HepG2 (cell line): ENCODE measurements at regions not wholly inside any gene's neighbourhood (a gene's known extent, or its start where the extent isn't known, plus 50 kb on each side); places are given as distances from the start of the nearest gene placed in this dataset.

Source experiments
- ATAC-seq: fragments of 200-7000 bp; cut with Tn5 transposase; 3 replicates; pipeline ENCODE4 v1.9.1; 2020; ENCODE audit warnings: mild to moderate bottlenecking, moderate library complexity
- BruUV-seq: library from RNA; stranded (reverse); fragments of 400-500 nt; replicated peaks from 2 replicates; lab custom pipeline; 2021; lab: Mats Ljungman, UMichigan
- CTCF ChIA-PET: fragments of 300-600 bp; formaldehyde crosslinking; extraction: SDS; loops from one replicate; lab custom pipeline; 2021; ENCODE audit warnings: low total read pairs, inconsistent platforms, low intra/inter-chr PET ratio; lab: Yijun Ruan, JAX
- POLR2A ChIA-PET: fragments of 350-600 bp; sonication (Branson Sonifier 250); formaldehyde crosslinking; loops from one replicate; lab custom pipeline; 2020; ENCODE audit warnings: antibody characterized with exemption, inconsistent platforms; lab: Yijun Ruan, JAX
- DNase-seq: peaks from one replicate; pipeline ENCODE4 v3.0.0-alpha.2; 2015; ENCODE audit warnings: low spot score
- FAIRE-seq: peaks from 3 replicates; lab custom pipeline; 2011; peaks lifted over from hg19 to GRCh38; lab: Jason Lieb, UNC
- H2AFZ ChIP-seq: one replicate; pipeline ENCODE4 v1.6.1; 2011; ENCODE audit warnings: low read length, inconsistent platforms
- H3K27ac ChIP-seq: fragments of 300-600 bp; 3 replicates; pipeline ENCODE4 v1.8.0; 2011; ENCODE audit warnings: mixed run types, mild to moderate bottlenecking, mixed read lengths, low read length, inconsistent platforms; ENCODE audit not compliant: insufficient read depth; ENCODE audit errors: extremely low read length
- H3K27me3 ChIP-seq, 2 experiments: fragments of 200-600 bp in 1 of 2; 2 replicates in 1 of 2; 3 replicates in 1 of 2; pipeline versions ENCODE4 v1.6.0 to v1.8.0; 2011; ENCODE audit warnings: low read length in 2 of 2, mild to moderate bottlenecking in 2 of 2, moderate library complexity in 2 of 2, inconsistent platforms in 1 of 2; ENCODE audit not compliant: insufficient read depth in 2 of 2, control insufficient read depth in 1 of 2
- H3K36me3 ChIP-seq, 2 experiments: fragments of 200-600 bp in 1 of 2; replicated peaks in 1 of 2; 2 replicates in 1 of 2; 3 replicates in 1 of 2; pipeline versions ENCODE4 v1.5.1 to v1.8.0; 2011; ENCODE audit warnings: low read length in 2 of 2, inconsistent platforms in 1 of 2; ENCODE audit not compliant: insufficient read depth in 2 of 2, control insufficient read depth in 1 of 2
- H3K4me1 ChIP-seq: 2 replicates; pipeline ENCODE4 v1.5.1; 2012; ENCODE audit warnings: low read length, inconsistent platforms; ENCODE audit not compliant: insufficient read depth
- H3K4me2 ChIP-seq: 2 replicates; pipeline ENCODE4 v1.6.0; 2011; ENCODE audit warnings: low read depth, low read length, inconsistent platforms
- H3K4me3 ChIP-seq, 3 experiments: fragments of 200-600 bp in 1 of 3; sonication (generic), shearing (Covaris generic) in 1 of 3; replicated peaks in 1 of 3; 2 replicates each; pipeline ENCODE4 v1.5.1; 2011 to 2016; ENCODE audit warnings: low read length in 3 of 3, inconsistent platforms in 2 of 3, low read depth in 2 of 3, mild to moderate bottlenecking in 2 of 3, control low read depth in 1 of 3, mixed read lengths in 1 of 3; ENCODE audit not compliant: insufficient read depth in 1 of 3
- H3K79me2 ChIP-seq: one replicate; pipeline ENCODE4 v1.6.1; 2011; ENCODE audit warnings: low read length, inconsistent platforms; ENCODE audit not compliant: insufficient read depth
- H3K9ac ChIP-seq: 2 replicates; pipeline ENCODE4 v1.6.0; 2011; ENCODE audit warnings: mild to moderate bottlenecking, low read depth, low read length, inconsistent platforms; ENCODE audit not compliant: insufficient read depth
- H3K9me3 ChIP-seq: 2 replicates; pipeline ENCODE4 v1.5.1; 2012; ENCODE audit warnings: mild to moderate bottlenecking, low read length
- H4K20me1 ChIP-seq: 2 replicates; pipeline ENCODE4 v1.6.0; 2011; ENCODE audit warnings: inconsistent platforms, mild to moderate bottlenecking, low read length, moderate library complexity; ENCODE audit not compliant: insufficient read depth
- ELK4 ChIP-seq: sonication (generic); formaldehyde crosslinking; IDR thresholded peaks from 2 replicates; pipeline ENCODE4 v1.9.0; 2021; ENCODE audit warnings: missing genetic modification reagents, borderline replicate concordance
- HDAC1 ChIP-seq: sonication (generic); formaldehyde crosslinking; IDR thresholded peaks from 2 replicates; pipeline ENCODE4 v1.5.1; 2020; ENCODE audit warnings: mild to moderate bottlenecking, missing genetic modification reagents
- HNRNPH1 ChIP-seq: fragments of 200-400 bp; formaldehyde crosslinking; optimal IDR thresholded peaks from 2 replicates; pipeline ENCODE3; 2017; ENCODE audit warnings: mild to moderate bottlenecking, low read depth, low read length
- RBFOX2 ChIP-seq: fragments of 200-400 bp; formaldehyde crosslinking; IDR thresholded peaks from 2 replicates; pipeline ENCODE4 v1.6.1; 2017; ENCODE audit warnings: low read depth, mild to moderate bottlenecking, low read length
- SKI ChIP-seq: fragments of 450-650 bp; IDR thresholded peaks from one replicate; pipeline ENCODE4 v1.6.1; 2018; ENCODE audit warnings: mild to moderate bottlenecking; ENCODE audit not compliant: partially characterized antibody
- SNAI1 ChIP-seq: sonication (generic); formaldehyde crosslinking; IDR thresholded peaks from 2 replicates; pipeline ENCODE4 v1.5.0; 2020; ENCODE audit warnings: mild to moderate bottlenecking, missing genetic modification reagents, borderline replicate concordance
- ZGPAT ChIP-seq: IDR thresholded peaks from 2 replicates; pipeline ENCODE4 v1.6.1; 2016; ENCODE audit warnings: mild to moderate bottlenecking
- ZNF503 ChIP-seq: sonication (generic); formaldehyde crosslinking; IDR thresholded peaks from 2 replicates; pipeline ENCODE4 v1.4.0; 2020; ENCODE audit warnings: missing genetic modification reagents
- ZNF687 ChIP-seq: sonication (generic); formaldehyde crosslinking; IDR thresholded peaks from 2 replicates; pipeline ENCODE4 v1.5.1; 2020; ENCODE audit warnings: mild to moderate bottlenecking, missing genetic modification reagents, moderate library complexity
- WGBS: methylation state at CpG from one replicate; pipeline ENCODE4 v1.1.6; 2017; ENCODE audit warnings: low lambda C conversion rate; 5-methylcytosine and 5-hydroxymethylcytosine counted together
- in situ Hi-C: cut with HindIII; loops from 2 replicates; pipeline ENCODE4 v1.10.0; 2017; ENCODE audit warnings: low pct_unique_long_range_greater_than_20kb; ENCODE audit not compliant: extremely low pct_ligation_motif_present
- intact Hi-C: fragments of 100-400 bp; cut with micrococcal nuclease; formaldehyde crosslinking; loops from one replicate; pipeline ENCODE4 v1.10.0; 2022; ENCODE audit not compliant: unreplicated experiment

GRCh38 chr2:211225784-211226183 lies 669.4 kb downstream of the CPS1 start:
- H3K9ac ChIP-seq = no peak overlapping the region
- in situ Hi-C loops (no loop called here), intact Hi-C loops (no loop called here)
- no peaks in the 10 kb centered on the region for H3K4me1 ChIP-seq
- H3K4me3 ChIP-seq = no peak overlapping the region
- H3K4me2 ChIP-seq = no peak overlapping the region
- 7% methylated on average over 4 of the region's 4 CpGs for WGBS
- POLR2A ChIA-PET = no interaction called here
- no peaks in the 10 kb centered on the region for H4K20me1 ChIP-seq
- H3K9me3 ChIP-seq = no peaks in the 10 kb centered on the region
- H3K27ac ChIP-seq = no peak overlapping the region
- TF ChIP-seq RBFOX2 (no peak), ZNF503 (CRISPR knock-in tag) (no peak), HNRNPH1 (no peak), ZGPAT (CRISPR knock-in tag) (no peak), ZNF687 (CRISPR knock-in tag) (no peak), ELK4 (CRISPR knock-in tag) (no peak), SKI (no peak), SNAI1 (CRISPR knock-in tag) (no peak), HDAC1 (CRISPR knock-in tag) (no peak)
- H3K36me3 ChIP-seq = no peaks in the 10 kb centered on the region
- H3K79me2 ChIP-seq = no peaks in the 10 kb centered on the region
- no peak for FAIRE-seq
- no peak overlapping the region for H2AFZ ChIP-seq
- H3K27me3 ChIP-seq = no peaks in the 10 kb centered on the region
- DNase-seq = no peak
- no peak for ATAC-seq
- BruUV-seq = no TSS peak
- CTCF ChIA-PET = no interaction called here
